GM19455 (cell line): ENCODE measurements at regions not wholly inside any gene's neighbourhood (a gene's known extent, or its start where the extent isn't known, plus 50 kb on each side); places are given as distances from the start of the nearest gene placed in this dataset.

Experiments
- ATAC-seq: cut with Tn5 transposase; IDR thresholded peaks from one replicate; pipeline ENCODE4 v1.9.1; 2021; ENCODE audit not compliant: unreplicated experiment

GRCh38 chr1:193629875-193630274 is 443.5 kb upstream of the B3GALT2 start:
- ATAC-seq: no peak

- ATAC-seq: no peak
These were observed 440.3 kb upstream of the B3GALT2 start for GRCh38 chr1:193626695-193627094.

GRCh38 chr1:193625255-193625654 is 438.8 kb upstream of the B3GALT2 start:
- no peak for ATAC-seq

- ATAC-seq: no peak
These were observed 433.5 kb upstream of the B3GALT2 start for GRCh38 chr1:193619911-193620310.

- ATAC-seq: no peak
These were observed 428.4 kb upstream of the B3GALT2 start for GRCh38 chr1:193614817-193615216.

GRCh38 chr1:193614275-193614674 is 427.9 kb upstream of the B3GALT2 start:
- no peak for ATAC-seq

GRCh38 chr1:193613041-193613440 is 426.6 kb upstream of the B3GALT2 start:
- ATAC-seq: no peak

- ATAC-seq: no peak
These were observed 423.2 kb upstream of the B3GALT2 start for GRCh38 chr1:193609592-193609991.

GRCh38 chr1:193607787-193608186 is 421.4 kb upstream of the B3GALT2 start:
- ATAC-seq: no peak

GRCh38 chr1:193606035-193606434 is 419.6 kb upstream of the B3GALT2 start:
- no peak for ATAC-seq

GRCh38 chr1:193602705-193603104 is 416.3 kb upstream of the B3GALT2 start:
- ATAC-seq: no peak

GRCh38 chr1:193593147-193593885 is 406.9 kb upstream of the B3GALT2 start:
- ATAC-seq: no peak

GRCh38 chr1:193592317-193592716 is 405.9 kb upstream of the B3GALT2 start:
- no peak for ATAC-seq

GRCh38 chr1:193590102-193590501 is 403.7 kb upstream of the B3GALT2 start:
- no peak for ATAC-seq

- no peak for ATAC-seq
These were observed 403.2 kb upstream of the B3GALT2 start for GRCh38 chr1:193589597-193590040.

- no peak for ATAC-seq
These were observed 402.1 kb upstream of the B3GALT2 start for GRCh38 chr1:193588311-193589082.

GRCh38 chr1:193584731-193585239 is 398.4 kb upstream of the B3GALT2 start:
- ATAC-seq: no peak

- no peak for ATAC-seq
These were observed 394.9 kb upstream of the B3GALT2 start for GRCh38 chr1:193581341-193581740.

- no peak for ATAC-seq
These were observed 394.0 kb upstream of the B3GALT2 start for GRCh38 chr1:193580419-193580818.

- no peak for ATAC-seq
These were observed 392.9 kb upstream of the B3GALT2 start for GRCh38 chr1:193579323-193579722.

GRCh38 chr1:193574913-193575312 is 388.5 kb upstream of the B3GALT2 start:
- ATAC-seq: no peak

- no peak for ATAC-seq
These were observed 383.5 kb upstream of the B3GALT2 start for GRCh38 chr1:193569983-193570269.
